HEK293T (cell line): ENCODE measurements at regions not wholly inside any gene's neighbourhood (a gene's known extent, or its start where the extent isn't known, plus 50 kb on each side); places are given as distances from the start of the nearest gene placed in this dataset.

Experiments
- ARNT ChIP-seq: fragments of 450-650 bp; IDR thresholded peaks from 2 replicates; pipeline ENCODE4 v1.6.1; 2017; ENCODE audit warnings: mild to moderate bottlenecking
- BHLHE40 ChIP-seq: fragments of 450-650 bp; IDR thresholded peaks from 2 replicates; pipeline ENCODE4 v1.6.1; 2016; ENCODE audit warnings: mild to moderate bottlenecking, moderate library complexity, borderline replicate concordance
- CTBP1 ChIP-seq: fragments of 450-650 bp; IDR thresholded peaks from 2 replicates; pipeline ENCODE4 v1.6.1; 2016; ENCODE audit warnings: borderline replicate concordance
- ELF4 ChIP-seq: fragments of 450-650 bp; IDR thresholded peaks from 2 replicates; pipeline ENCODE4 v1.6.1; 2017; ENCODE audit warnings: antibody characterized with exemption
- FOXA1 ChIP-seq: fragments of 450-650 bp; IDR thresholded peaks from 2 replicates; pipeline ENCODE4 v1.6.1; 2016; ENCODE audit warnings: mild to moderate bottlenecking
- FOXM1 ChIP-seq: fragments of 450-650 bp; IDR thresholded peaks from 2 replicates; pipeline ENCODE4 v1.6.1; 2017; ENCODE audit warnings: mild to moderate bottlenecking, borderline replicate concordance
- HDGF ChIP-seq: fragments of 450-650 bp; IDR thresholded peaks from 2 replicates; pipeline ENCODE4 v1.6.1; 2017; ENCODE audit warnings: antibody characterized with exemption, borderline replicate concordance
- NFRKB ChIP-seq: fragments of 450-650 bp; IDR thresholded peaks from 2 replicates; pipeline ENCODE4 v1.6.1; 2016; ENCODE audit warnings: mild to moderate bottlenecking, moderate library complexity
- SP1 ChIP-seq: fragments of 450-650 bp; IDR thresholded peaks from 2 replicates; pipeline ENCODE4 v1.6.1; 2017
- SUZ12 ChIP-seq: fragments of 450-650 bp; IDR thresholded peaks from 2 replicates; pipeline ENCODE4 v1.6.1; 2016; ENCODE audit warnings: mild to moderate bottlenecking
- TARDBP ChIP-seq: fragments of 450-650 bp; IDR thresholded peaks from 2 replicates; pipeline ENCODE4 v1.6.1; 2016
- ZNF384 ChIP-seq: fragments of 450-650 bp; IDR thresholded peaks from 2 replicates; pipeline ENCODE4 v1.6.1; 2016
- TF ChIP-seq, protein P1 (sequence below): fragments of 450-650 bp; IDR thresholded peaks from 2 replicates; pipeline ENCODE4 v1.6.1; 2016

DNA sequence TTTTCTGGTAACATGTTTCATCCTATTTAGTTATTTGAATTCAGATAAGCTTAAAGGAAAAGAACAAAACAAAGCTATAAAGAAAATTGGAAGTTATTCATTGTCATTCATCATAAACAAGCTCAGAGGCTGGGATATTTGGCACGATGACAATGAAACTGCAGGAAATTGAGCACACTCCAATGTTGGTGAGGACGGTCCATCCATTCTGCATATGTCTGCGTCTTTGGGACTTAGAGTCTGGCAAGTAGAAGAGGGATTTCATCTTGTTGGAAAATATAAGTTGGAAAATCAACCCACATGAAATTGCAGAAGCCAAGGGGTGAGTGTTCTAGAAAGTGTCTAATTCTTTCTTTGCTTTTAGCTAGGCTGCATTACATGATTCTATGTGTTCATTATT lies 78.4 kb downstream of the HDGFL1 start:
- TF ChIP-seq FOXA1 (no peak), HDGF (no peak), SUZ12 (no peak), NFRKB (no peak), ARNT (no peak), TARDBP (no peak), ZNF384 (no peak), FOXM1 (no peak), BHLHE40 (no peak), SP1 (no peak), CTBP1 (no peak), ELF4 (no peak)
- TF ChIP-seq, protein P1, sequence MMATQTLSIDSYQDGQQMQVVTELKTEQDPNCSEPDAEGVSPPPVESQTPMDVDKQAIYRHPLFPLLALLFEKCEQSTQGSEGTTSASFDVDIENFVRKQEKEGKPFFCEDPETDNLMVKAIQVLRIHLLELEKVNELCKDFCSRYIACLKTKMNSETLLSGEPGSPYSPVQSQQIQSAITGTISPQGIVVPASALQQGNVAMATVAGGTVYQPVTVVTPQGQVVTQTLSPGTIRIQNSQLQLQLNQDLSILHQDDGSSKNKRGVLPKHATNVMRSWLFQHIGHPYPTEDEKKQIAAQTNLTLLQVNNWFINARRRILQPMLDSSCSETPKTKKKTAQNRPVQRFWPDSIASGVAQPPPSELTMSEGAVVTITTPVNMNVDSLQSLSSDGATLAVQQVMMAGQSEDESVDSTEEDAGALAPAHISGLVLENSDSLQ: no peak
